ENCODE measurements at regions not wholly inside any gene's neighbourhood (a gene's known extent, or its start where the extent isn't known, plus 50 kb on each side); places are given as distances from the start of the nearest gene placed in this dataset.

DNA sequence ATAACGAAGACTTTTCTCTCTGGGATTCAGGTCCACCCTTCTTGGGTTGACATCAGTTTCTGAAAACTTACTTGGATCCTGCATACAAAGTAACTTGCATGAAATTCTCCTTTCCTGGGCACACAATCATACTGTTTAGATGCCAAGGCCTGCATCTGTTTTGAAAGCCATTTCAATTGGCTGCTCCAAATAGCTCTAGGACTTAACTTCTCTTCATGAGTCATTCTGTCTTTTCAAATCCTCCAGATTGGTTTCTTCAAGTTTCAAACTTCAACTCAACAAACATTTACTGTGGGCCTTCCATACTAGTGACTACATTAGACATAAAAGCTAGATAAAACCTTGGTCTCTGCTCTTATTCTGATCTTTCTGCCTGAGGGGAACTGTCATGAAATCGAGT lies 54.8 kb upstream of the HMHB1 start:
- no peak for TF ChIP-seq EZH2phosphoT487 (IDR thresholded peaks at IDR 0.05; ENCODE audit: borderline replicate concordance, low read length)
- TF ChIP-seq, protein P1, sequence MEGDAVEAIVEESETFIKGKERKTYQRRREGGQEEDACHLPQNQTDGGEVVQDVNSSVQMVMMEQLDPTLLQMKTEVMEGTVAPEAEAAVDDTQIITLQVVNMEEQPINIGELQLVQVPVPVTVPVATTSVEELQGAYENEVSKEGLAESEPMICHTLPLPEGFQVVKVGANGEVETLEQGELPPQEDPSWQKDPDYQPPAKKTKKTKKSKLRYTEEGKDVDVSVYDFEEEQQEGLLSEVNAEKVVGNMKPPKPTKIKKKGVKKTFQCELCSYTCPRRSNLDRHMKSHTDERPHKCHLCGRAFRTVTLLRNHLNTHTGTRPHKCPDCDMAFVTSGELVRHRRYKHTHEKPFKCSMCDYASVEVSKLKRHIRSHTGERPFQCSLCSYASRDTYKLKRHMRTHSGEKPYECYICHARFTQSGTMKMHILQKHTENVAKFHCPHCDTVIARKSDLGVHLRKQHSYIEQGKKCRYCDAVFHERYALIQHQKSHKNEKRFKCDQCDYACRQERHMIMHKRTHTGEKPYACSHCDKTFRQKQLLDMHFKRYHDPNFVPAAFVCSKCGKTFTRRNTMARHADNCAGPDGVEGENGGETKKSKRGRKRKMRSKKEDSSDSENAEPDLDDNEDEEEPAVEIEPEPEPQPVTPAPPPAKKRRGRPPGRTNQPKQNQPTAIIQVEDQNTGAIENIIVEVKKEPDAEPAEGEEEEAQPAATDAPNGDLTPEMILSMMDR (IDR thresholded peaks at IDR 0.05; ENCODE audit: low read depth, low read length, poor library complexity, severe bottlenecking): no peak
- Histone ChIP-seq H3K27ac (ENCODE audit: low read depth, low read length) (no peak overlapping the region), H3K4me3 (ENCODE audit: low read length) (no peak overlapping the region), H3K4me2 (ENCODE audit: low read length) (no peak overlapping the region), H3F3A (ENCODE audit: control insufficient read depth, insufficient read depth) (no peaks in the 10 kb centered on the region), H3K27me3 (ENCODE audit: control insufficient read depth, low read length) (no peaks in the 10 kb centered on the region), H4K20me1 (ENCODE audit: control insufficient read depth, insufficient read depth, low read depth, low read length) (no peaks in the 10 kb centered on the region), H3K4me1 (ENCODE audit: control insufficient read depth, low read length) (no peaks in the 10 kb centered on the region), H3K9me3 (ENCODE audit: control insufficient read depth, insufficient read depth, low read length) (no peaks in the 10 kb centered on the region), H3K79me2 (ENCODE audit: control insufficient read depth, low read length) (no peaks in the 10 kb centered on the region), H3K36me3 (ENCODE audit: control insufficient read depth, low read length) (no peaks in the 10 kb centered on the region), H3K9me2 (replicated peaks; ENCODE audit: control insufficient read depth, low read length) (no peaks in the 10 kb centered on the region)

DNA sequence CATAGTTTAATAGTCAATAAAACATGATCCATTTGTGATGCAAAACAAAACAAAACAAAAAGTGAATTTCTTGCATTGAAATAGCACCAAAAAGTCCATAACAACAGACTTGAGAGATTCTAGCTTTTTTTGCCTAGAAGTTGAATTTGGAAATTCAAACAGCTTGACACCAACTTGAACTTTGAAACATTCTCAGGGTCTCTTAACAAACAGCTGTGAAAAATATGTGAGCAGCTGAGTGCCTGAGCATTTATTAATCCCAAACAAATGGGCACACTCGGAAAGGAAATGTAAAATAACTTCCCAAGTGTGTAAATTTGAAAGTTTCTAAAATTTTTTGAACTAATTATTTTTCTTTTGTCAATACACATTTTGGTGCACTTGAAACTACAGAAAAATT lies 56.0 kb upstream of the HMHB1 start:
- Histone ChIP-seq H3K9me2 (replicated peaks; ENCODE audit: control insufficient read depth, low read length) (no peaks in the 10 kb centered on the region), H3K36me3 (ENCODE audit: control insufficient read depth, low read length) (no peaks in the 10 kb centered on the region), H3K27me3 (ENCODE audit: control insufficient read depth, low read length) (no peaks in the 10 kb centered on the region), H3K4me2 (ENCODE audit: low read length) (no peak overlapping the region), H4K20me1 (ENCODE audit: control insufficient read depth, insufficient read depth, low read depth, low read length) (no peaks in the 10 kb centered on the region), H3K4me1 (ENCODE audit: control insufficient read depth, low read length) (no peaks in the 10 kb centered on the region), H3K9me3 (ENCODE audit: control insufficient read depth, insufficient read depth, low read length) (no peaks in the 10 kb centered on the region), H3K4me3 (ENCODE audit: low read length) (no peak overlapping the region), H3K27ac (ENCODE audit: low read depth, low read length) (no peak overlapping the region), H3K79me2 (ENCODE audit: control insufficient read depth, low read length) (no peaks in the 10 kb centered on the region), H3F3A (ENCODE audit: control insufficient read depth, insufficient read depth) (no peaks in the 10 kb centered on the region)
- no peak for TF ChIP-seq EZH2phosphoT487 (IDR thresholded peaks at IDR 0.05; ENCODE audit: borderline replicate concordance, low read length)
- TF ChIP-seq, protein P1 (IDR thresholded peaks at IDR 0.05; ENCODE audit: low read depth, low read length, poor library complexity, severe bottlenecking): no peak

DNA sequence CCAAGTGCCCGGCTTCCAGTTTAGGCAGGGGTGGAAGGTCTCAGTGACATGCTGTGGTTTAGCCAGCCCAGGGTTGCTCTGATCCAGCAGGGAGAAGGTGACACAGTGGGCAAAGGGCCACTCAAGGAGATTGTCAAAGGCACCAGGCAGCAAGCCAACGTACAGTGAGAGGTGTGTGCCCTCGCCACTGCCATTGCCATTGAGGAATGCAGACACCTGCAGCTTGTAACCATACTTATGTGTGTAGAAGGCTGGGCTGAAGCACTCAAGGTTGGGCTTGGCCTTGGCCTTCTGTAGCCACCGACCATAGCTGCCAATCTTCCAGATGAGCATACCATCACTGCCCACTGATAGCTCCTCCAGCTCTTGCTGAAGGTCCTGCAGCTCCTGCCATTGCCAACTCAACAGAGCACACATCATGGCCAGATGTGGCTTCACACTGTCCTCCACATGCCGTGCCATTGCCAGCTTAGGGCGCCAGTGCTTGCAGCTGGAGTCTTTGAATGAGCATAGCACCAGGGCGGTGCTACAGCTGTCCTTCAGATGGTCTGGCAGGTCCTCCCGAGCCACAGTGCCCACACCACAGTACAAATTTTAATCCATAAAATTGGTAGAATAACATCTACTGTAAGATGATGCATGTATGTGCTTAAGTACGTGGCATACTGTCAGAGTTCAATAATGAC lies 59.7 kb upstream of the HMHB1 start:
- no peak overlapping the region for H3K4me2 ChIP-seq (ENCODE audit: low read length)
- H4K20me1 ChIP-seq (ENCODE audit: control insufficient read depth, insufficient read depth, low read depth, low read length): no peaks in the 10 kb centered on the region
- TF ChIP-seq, protein P1 (IDR thresholded peaks at IDR 0.05; ENCODE audit: low read depth, low read length, poor library complexity, severe bottlenecking): no peak
- no peak for TF ChIP-seq EZH2phosphoT487 (IDR thresholded peaks at IDR 0.05; ENCODE audit: borderline replicate concordance, low read length)
- H3F3A ChIP-seq (ENCODE audit: control insufficient read depth, insufficient read depth): no peaks in the 10 kb centered on the region
- H3K9me2 ChIP-seq (replicated peaks; ENCODE audit: control insufficient read depth, low read length): no peaks in the 10 kb centered on the region
- no peaks in the 10 kb centered on the region for H3K79me2 ChIP-seq (ENCODE audit: control insufficient read depth, low read length)
- no peak overlapping the region for H3K27ac ChIP-seq (ENCODE audit: low read depth, low read length)
- no peaks in the 10 kb centered on the region for H3K9me3 ChIP-seq (ENCODE audit: control insufficient read depth, insufficient read depth, low read length)
- H3K4me1 ChIP-seq (ENCODE audit: control insufficient read depth, low read length): no peaks in the 10 kb centered on the region
- no peak overlapping the region for H3K4me3 ChIP-seq (ENCODE audit: low read length)
- H3K36me3 ChIP-seq (ENCODE audit: control insufficient read depth, low read length): no peaks in the 10 kb centered on the region
- no peaks in the 10 kb centered on the region for H3K27me3 ChIP-seq (ENCODE audit: control insufficient read depth, low read length)

Measured in DOHH2 (cell line).